Activated B cell treated with CpG ODN at 0.5 μM for 24 hours (primary cell): ENCODE measurements at regions not wholly inside any gene's neighbourhood (a gene's known extent, or its start where the extent isn't known, plus 50 kb on each side); places are given as distances from the start of the nearest gene placed in this dataset.

Experiments used
- ATAC-seq: fragments of 200-7000 bp; cut with Tn5 transposase; one replicate; pipeline ENCODE4 v1.10.0; 2021; ENCODE audit warnings: low read depth, mild to moderate bottlenecking, moderate library complexity
- CTCF ChIA-PET: fragments of 350-600 bp; sonication (Branson Sonifier 250); formaldehyde crosslinking; loops from one replicate; lab custom pipeline; 2021; ENCODE audit warnings: antibody characterized with exemption; lab: Charles Lee
- POLR2A ChIA-PET: fragments of 350-600 bp; sonication (Branson Sonifier 250); formaldehyde crosslinking; loops from one replicate; lab custom pipeline; 2021; ENCODE audit warnings: antibody characterized with exemption; lab: Charles Lee
- DNase-seq: peaks from one replicate; pipeline ENCODE4 v3.0.0; 2022
- H3K27ac Mint-ChIP-seq: one replicate; pipeline ENCODE4 v1.8.0; 2020; ENCODE audit warnings: mixed read lengths
- H3K27me3 Mint-ChIP-seq: one replicate; pipeline ENCODE4 v1.8.0; 2021; ENCODE audit warnings: mixed read lengths
- H3K36me3 Mint-ChIP-seq: one replicate; pipeline ENCODE4 v1.8.0; 2021; ENCODE audit warnings: low read depth, mixed read lengths
- H3K4me1 Mint-ChIP-seq: one replicate; pipeline ENCODE4 v1.8.0; 2021; ENCODE audit warnings: mixed read lengths
- H3K4me3 Mint-ChIP-seq: one replicate; pipeline ENCODE4 v1.8.0; 2020; ENCODE audit warnings: mild to moderate bottlenecking, mixed read lengths
- H3K9me3 Mint-ChIP-seq: one replicate; pipeline ENCODE4 v1.8.0; 2020; ENCODE audit warnings: mixed read lengths
- intact Hi-C: fragments of 100-400 bp; cut with micrococcal nuclease; formaldehyde crosslinking; loops from one replicate; pipeline ENCODE4 v1.15.1; 2024
- TF ChIP-seq, protein P1 (sequence below): fragments of 200-600 bp; IDR thresholded peaks from one replicate; pipeline ENCODE4 v1.8.0; 2022; ENCODE audit warnings: antibody characterized with exemption, mild to moderate bottlenecking

DNA sequence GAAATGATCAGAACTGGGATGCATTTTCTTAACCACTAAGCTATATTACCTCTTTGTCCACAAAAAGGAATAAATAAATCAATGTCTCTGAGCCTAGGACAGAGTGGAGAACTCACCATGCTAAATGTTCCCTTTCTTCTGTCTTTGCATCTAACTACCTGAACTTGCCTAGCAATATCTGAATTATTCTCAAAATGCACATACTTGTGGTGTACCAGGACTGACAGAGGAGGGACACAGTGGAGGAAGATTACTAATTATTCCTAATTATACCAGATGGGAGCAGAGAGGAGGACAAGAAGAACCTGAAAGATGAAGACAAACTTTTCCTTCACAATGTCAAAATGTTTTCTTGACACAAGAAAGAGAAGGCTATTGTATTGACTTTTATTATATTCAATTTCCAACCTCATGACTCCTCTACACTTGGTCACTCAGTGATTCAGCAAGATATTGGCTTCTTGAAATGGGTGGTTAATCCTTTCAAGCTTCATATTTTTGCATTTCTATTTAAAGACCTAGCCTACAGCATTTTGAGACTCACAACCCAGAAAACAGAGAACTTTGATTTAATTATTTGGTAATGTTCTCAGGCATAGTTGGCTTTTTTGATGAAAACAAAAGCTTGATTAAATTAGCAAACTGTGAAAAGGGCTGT is 117.2 kb upstream of the LRFN5 start:
- Mint-ChIP-seq H3K9me3 (no peaks in the 10 kb centered on the region), H3K36me3 (no peaks in the 10 kb centered on the region), H3K4me1 (no peaks in the 10 kb centered on the region), H3K27ac (no peak overlapping the region), H3K27me3 (no peaks in the 10 kb centered on the region), H3K4me3 (no peak overlapping the region)
- ChIA-PET CTCF (no interaction called here), POLR2A (no interaction called here)
- TF ChIP-seq, protein P1, sequence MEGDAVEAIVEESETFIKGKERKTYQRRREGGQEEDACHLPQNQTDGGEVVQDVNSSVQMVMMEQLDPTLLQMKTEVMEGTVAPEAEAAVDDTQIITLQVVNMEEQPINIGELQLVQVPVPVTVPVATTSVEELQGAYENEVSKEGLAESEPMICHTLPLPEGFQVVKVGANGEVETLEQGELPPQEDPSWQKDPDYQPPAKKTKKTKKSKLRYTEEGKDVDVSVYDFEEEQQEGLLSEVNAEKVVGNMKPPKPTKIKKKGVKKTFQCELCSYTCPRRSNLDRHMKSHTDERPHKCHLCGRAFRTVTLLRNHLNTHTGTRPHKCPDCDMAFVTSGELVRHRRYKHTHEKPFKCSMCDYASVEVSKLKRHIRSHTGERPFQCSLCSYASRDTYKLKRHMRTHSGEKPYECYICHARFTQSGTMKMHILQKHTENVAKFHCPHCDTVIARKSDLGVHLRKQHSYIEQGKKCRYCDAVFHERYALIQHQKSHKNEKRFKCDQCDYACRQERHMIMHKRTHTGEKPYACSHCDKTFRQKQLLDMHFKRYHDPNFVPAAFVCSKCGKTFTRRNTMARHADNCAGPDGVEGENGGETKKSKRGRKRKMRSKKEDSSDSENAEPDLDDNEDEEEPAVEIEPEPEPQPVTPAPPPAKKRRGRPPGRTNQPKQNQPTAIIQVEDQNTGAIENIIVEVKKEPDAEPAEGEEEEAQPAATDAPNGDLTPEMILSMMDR = no peak
- ATAC-seq (no peak), DNase-seq (no peak)
- intact Hi-C loops = no loop called here

DNA sequence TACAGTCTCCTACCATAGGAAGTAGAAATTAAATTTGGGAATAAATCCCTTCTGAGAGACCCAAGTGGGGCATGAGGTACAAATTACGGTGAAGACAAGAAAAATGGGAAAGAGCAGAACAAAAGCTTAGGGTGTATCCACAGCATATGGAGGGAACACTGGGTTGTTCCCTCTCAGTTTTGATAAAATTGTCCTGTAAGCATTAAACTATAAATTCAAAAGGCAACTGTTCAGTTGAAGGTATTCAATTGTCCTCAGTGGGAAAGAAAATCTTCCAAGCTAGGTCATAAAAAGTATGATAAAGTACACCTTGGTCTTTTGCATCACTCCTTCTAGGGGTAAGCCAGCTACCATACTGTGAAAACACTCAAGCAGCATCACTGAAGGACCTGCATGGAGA is 118.3 kb upstream of the LRFN5 start:
- H3K36me3 Mint-ChIP-seq = no peaks in the 10 kb centered on the region
- no peaks in the 10 kb centered on the region for H3K9me3 Mint-ChIP-seq
- no peak overlapping the region for H3K4me3 Mint-ChIP-seq
- no peaks in the 10 kb centered on the region for H3K27me3 Mint-ChIP-seq
- TF ChIP-seq, protein P1 = no peak
- no peak for DNase-seq
- CTCF ChIA-PET = no interaction called here
- no peak overlapping the region for H3K27ac Mint-ChIP-seq
- ATAC-seq = no peak
- intact Hi-C loops = no loop called here
- no peaks in the 10 kb centered on the region for H3K4me1 Mint-ChIP-seq
- POLR2A ChIA-PET = no interaction called here

DNA sequence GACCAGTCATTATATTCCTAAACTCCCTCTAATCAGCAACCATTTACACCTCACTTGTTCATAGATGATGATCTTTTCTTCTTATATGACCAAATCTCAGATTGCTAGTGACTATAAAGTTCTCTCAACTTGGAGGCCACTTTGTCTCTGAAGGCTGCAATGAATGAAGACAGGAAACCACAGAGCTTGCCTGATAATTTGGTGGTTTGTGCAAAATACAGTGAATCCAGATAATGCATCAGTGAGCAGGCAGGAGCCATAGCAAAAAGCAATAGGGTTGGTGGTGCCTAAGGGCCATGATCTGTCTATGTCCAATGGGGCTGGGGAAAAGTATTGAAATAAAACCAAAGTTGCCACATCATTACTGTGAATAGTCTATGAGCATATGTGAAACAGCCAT is 123.8 kb upstream of the LRFN5 start:
- no peak for ATAC-seq
- Mint-ChIP-seq H3K36me3 (no peaks in the 10 kb centered on the region), H3K27me3 (no peaks in the 10 kb centered on the region), H3K4me1 (no peaks in the 10 kb centered on the region), H3K4me3 (no peak overlapping the region), H3K27ac (no peak overlapping the region), H3K9me3 (no peaks in the 10 kb centered on the region)
- DNase-seq = no peak
- ChIA-PET CTCF (no interaction called here), POLR2A (no interaction called here)
- intact Hi-C loops = no loop called here
- TF ChIP-seq, protein P1 = no peak

DNA sequence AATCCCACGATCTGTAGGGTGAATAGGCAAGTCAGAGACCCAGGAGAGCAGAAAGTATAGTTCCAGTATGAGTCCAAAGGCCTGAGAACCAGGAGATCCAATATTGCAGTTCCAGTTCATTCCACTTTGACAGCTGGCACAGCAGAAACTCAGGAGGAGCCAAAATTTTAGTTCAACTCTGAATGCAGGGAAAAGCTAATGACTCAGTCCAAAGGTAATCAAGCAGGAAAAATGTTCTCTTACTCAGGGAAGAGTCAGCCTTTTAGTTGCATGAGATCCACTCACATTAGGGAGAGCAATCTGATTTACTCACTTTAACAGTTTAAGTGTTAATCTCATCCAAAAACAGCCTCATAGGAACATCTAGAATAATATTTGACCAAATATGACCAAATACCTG is 130.2 kb upstream of the LRFN5 start:
- Mint-ChIP-seq H3K27ac (no peak overlapping the region), H3K27me3 (no peaks in the 10 kb centered on the region), H3K4me3 (no peak overlapping the region), H3K36me3 (no peaks in the 10 kb centered on the region), H3K9me3 (peaks cover 2% of the 10 kb centered on the region), H3K4me1 (no peaks in the 10 kb centered on the region)
- ATAC-seq (no peak), DNase-seq (no peak)
- ChIA-PET CTCF (no interaction called here), POLR2A (no interaction called here)
- TF ChIP-seq, protein P1 = no peak
- intact Hi-C loops = no loop called here

DNA sequence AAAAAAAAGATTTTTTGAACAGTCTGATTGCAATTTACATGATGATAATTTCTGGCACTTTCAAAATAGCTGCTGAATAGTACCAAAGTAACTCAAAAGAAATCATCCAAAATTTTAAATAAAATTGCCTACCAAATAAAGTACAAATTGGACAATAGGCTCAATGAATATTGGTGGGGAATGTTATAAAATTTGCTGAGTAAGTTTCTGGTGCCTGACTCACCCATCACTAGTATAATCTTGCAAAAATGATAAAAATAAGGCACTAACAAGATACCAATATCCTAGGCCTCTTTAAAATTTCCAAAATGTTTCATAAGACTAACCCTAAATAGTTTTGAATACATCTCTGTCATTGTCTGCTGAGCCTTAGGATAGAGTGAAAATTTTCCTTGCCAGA is 145.3 kb upstream of the LRFN5 start:
- intact Hi-C loops = no loop called here

More for the DNA sequence above, 145.3 kb upstream of the LRFN5 start:
- Mint-ChIP-seq H3K4me3 (no peak overlapping the region), H3K36me3 (no peaks in the 10 kb centered on the region), H3K9me3 (no peaks in the 10 kb centered on the region), H3K27me3 (no peaks in the 10 kb centered on the region), H3K27ac (no peak overlapping the region), H3K4me1 (no peaks in the 10 kb centered on the region)
- no peak for ATAC-seq
- no peak for DNase-seq
- ChIA-PET POLR2A (no interaction called here), CTCF (no interaction called here)
- TF ChIP-seq, protein P1 = no peak
